ENCODE measurements at regions not wholly inside any gene's neighbourhood (a gene's known extent, or its start where the extent isn't known, plus 50 kb on each side); places are given as distances from the start of the nearest gene placed in this dataset.

DNA sequence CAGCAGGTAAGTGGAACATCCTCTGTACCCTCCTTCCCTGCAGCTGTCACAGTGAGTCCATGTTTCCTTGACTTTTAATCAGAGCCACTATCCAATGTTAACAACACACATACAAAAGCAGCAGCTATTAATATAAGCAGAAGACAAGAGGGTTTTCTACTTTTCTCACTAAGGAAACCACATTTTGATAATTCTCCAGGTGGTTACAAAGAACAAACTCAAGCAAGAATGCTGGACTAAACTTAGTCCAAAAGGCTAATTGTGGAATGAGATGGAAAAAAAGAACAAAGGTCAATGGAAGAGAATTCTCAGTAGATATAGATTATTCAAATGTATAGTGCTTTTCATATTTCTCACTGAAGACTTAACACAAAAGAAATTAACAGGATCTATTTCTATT, 176.9 kb upstream of the SLC39A10 start (continued):
- TF ChIP-seq, protein P1, sequence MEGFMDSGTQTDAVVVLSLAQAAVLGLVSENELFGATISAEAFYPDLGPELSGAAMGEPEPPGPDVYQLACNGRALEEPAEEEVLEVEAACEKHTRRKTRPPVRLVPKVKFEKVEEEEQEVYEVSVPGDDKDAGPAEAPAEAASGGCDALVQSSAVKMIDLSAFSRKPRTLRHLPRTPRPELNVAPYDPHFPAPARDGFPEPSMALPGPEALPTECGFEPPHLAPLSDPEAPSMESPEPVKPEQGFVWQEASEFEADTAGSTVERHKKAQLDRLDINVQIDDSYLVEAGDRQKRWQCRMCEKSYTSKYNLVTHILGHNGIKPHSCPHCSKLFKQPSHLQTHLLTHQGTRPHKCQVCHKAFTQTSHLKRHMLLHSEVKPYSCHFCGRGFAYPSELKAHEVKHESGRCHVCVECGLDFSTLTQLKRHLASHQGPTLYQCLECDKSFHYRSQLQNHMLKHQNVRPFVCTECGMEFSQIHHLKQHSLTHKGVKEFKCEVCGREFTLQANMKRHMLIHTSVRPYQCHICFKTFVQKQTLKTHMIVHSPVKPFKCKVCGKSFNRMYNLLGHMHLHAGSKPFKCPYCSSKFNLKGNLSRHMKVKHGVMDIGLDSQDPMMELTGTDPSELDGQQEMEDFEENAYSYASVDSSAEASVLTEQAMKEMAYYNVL (CRISPR knock-in tag; IDR thresholded peaks at IDR 0.05; ENCODE audit: borderline replicate concordance), result no peak
- no peak for TF ChIP-seq REL (CRISPR knock-in tag; conservative IDR thresholded peaks at IDR 0.05)
- TF ChIP-seq PTBP1 (IDR thresholded peaks at IDR 0.05; ENCODE audit: low read depth, low read length, poor library complexity, severe bottlenecking), result no peak

DNA sequence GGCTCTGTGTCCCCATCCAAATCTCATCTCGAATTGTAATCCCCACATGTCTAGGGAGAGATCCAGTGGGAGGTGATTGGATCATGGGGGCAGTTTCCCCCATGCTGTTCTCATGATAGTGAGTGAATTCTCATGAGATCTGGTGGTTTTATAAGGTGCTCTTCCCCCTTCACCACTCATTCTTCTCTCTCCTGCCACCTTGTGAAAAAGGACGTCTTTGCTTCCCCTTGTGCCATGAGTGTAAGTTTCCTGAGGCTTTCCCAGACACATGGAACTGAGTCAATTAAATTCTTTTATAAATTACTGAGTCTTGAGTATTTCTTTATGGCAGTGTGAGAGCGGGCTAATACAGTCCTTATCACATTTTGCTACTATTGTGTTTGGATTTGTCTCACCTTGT, 177.6 kb upstream of the SLC39A10 start:
- Histone ChIP-seq H3K4me1 (ENCODE audit: insufficient read depth, low read length) (no peaks in the 10 kb centered on the region), H4K20me1 (ENCODE audit: insufficient read depth, low read length) (no peaks in the 10 kb centered on the region), H3K4me2 (ENCODE audit: low read depth, low read length) (no peak overlapping the region), H3K36me3 (replicated peaks in 1 of 2; ENCODE audit: control insufficient read depth in 1 of 2, insufficient read depth in 2 of 2, low read length in 2 of 2) (no peaks in the 10 kb centered on the region), H3K27ac (ENCODE audit: extremely low read length, insufficient read depth, low read length) (no peak overlapping the region), H3K79me2 (ENCODE audit: insufficient read depth, low read length) (no peaks in the 10 kb centered on the region), H3K27me3 (ENCODE audit: control insufficient read depth in 1 of 2, insufficient read depth in 2 of 2, low read length in 2 of 2) (no peaks in the 10 kb centered on the region; a peak in 1 of 5 replicates), H2AFZ (ENCODE audit: low read length) (no peak overlapping the region), H3K4me3 (replicated peaks in 1 of 3; ENCODE audit: insufficient read depth in 1 of 3, low read depth in 2 of 3, low read length in 3 of 3) (no peak overlapping the region), H3K9ac (ENCODE audit: insufficient read depth, low read depth, low read length) (no peak overlapping the region), H3K9me3 (ENCODE audit: low read length) (no peaks in the 10 kb centered on the region)
- CTCF ChIA-PET (ENCODE audit: low intra/inter-chr PET ratio, low total read pairs), result no interaction called here
- BruUV-seq (replicated peaks), result no TSS peak
- ATAC-seq, result no peak
- FAIRE-seq, result no peak
- in situ Hi-C loops (cut with HindIII; ENCODE audit: extremely low pct_ligation_motif_present, low pct_unique_long_range_greater_than_20kb) (no loop called here), intact Hi-C loops (cut with micrococcal nuclease; ENCODE audit: unreplicated experiment) (no loop called here)
- POLR2A ChIA-PET, result no interaction called here
- no peak for DNase-seq (ENCODE audit: low spot score)
- 1% methylated on average over 3 of the region's 3 CpGs for WGBS (ENCODE audit: low lambda C conversion rate)
- TF ChIP-seq, protein P2, sequence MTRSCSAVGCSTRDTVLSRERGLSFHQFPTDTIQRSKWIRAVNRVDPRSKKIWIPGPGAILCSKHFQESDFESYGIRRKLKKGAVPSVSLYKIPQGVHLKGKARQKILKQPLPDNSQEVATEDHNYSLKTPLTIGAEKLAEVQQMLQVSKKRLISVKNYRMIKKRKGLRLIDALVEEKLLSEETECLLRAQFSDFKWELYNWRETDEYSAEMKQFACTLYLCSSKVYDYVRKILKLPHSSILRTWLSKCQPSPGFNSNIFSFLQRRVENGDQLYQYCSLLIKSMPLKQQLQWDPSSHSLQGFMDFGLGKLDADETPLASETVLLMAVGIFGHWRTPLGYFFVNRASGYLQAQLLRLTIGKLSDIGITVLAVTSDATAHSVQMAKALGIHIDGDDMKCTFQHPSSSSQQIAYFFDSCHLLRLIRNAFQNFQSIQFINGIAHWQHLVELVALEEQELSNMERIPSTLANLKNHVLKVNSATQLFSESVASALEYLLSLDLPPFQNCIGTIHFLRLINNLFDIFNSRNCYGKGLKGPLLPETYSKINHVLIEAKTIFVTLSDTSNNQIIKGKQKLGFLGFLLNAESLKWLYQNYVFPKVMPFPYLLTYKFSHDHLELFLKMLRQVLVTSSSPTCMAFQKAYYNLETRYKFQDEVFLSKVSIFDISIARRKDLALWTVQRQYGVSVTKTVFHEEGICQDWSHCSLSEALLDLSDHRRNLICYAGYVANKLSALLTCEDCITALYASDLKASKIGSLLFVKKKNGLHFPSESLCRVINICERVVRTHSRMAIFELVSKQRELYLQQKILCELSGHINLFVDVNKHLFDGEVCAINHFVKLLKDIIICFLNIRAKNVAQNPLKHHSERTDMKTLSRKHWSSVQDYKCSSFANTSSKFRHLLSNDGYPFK (CRISPR knock-in tag; IDR thresholded peaks at IDR 0.05; ENCODE audit: borderline replicate concordance), result no peak
- TF ChIP-seq SIN3A (IDR thresholded peaks at IDR 0.05; ENCODE audit: borderline replicate concordance, low read depth, low read length) (no peak), GABPA (IDR thresholded peaks at IDR 0.05; ENCODE audit: low read depth, low read length) (no peak), GABPA (CRISPR knock-in tag; IDR thresholded peaks at IDR 0.05; ENCODE audit: low read depth) (no peak), GPN1 (CRISPR knock-in tag; IDR thresholded peaks at IDR 0.05; ENCODE audit: borderline replicate concordance) (no peak), ZNF136 (CRISPR knock-in tag; IDR thresholded peaks at IDR 0.05; ENCODE audit: low read depth) (no peak), EHMT2 (IDR thresholded peaks at IDR 0.05; ENCODE audit: borderline replicate concordance, low read depth, low read length) (no peak), BORCS8-MEF2B (CRISPR knock-in tag; IDR thresholded peaks at IDR 0.05) (no peak)
- TF ChIP-seq, protein P3, sequence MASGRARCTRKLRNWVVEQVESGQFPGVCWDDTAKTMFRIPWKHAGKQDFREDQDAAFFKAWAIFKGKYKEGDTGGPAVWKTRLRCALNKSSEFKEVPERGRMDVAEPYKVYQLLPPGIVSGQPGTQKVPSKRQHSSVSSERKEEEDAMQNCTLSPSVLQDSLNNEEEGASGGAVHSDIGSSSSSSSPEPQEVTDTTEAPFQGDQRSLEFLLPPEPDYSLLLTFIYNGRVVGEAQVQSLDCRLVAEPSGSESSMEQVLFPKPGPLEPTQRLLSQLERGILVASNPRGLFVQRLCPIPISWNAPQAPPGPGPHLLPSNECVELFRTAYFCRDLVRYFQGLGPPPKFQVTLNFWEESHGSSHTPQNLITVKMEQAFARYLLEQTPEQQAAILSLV (CRISPR knock-in tag; IDR thresholded peaks at IDR 0.05; ENCODE audit: borderline replicate concordance), result no peak
- TF ChIP-seq, protein P4, sequence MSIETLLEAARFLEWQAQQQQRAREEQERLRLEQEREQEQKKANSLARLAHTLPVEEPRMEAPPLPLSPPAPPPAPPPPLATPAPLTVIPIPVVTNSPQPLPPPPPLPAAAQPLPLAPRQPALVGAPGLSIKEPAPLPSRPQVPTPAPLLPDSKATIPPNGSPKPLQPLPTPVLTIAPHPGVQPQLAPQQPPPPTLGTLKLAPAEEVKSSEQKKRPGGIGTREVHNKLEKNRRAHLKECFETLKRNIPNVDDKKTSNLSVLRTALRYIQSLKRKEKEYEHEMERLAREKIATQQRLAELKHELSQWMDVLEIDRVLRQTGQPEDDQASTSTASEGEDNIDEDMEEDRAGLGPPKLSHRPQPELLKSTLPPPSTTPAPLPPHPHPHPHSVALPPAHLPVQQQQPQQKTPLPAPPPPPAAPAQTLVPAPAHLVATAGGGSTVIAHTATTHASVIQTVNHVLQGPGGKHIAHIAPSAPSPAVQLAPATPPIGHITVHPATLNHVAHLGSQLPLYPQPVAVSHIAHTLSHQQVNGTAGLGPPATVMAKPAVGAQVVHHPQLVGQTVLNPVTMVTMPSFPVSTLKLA (IDR thresholded peaks at IDR 0.05), result no peak
- TF ChIP-seq, protein P5, sequence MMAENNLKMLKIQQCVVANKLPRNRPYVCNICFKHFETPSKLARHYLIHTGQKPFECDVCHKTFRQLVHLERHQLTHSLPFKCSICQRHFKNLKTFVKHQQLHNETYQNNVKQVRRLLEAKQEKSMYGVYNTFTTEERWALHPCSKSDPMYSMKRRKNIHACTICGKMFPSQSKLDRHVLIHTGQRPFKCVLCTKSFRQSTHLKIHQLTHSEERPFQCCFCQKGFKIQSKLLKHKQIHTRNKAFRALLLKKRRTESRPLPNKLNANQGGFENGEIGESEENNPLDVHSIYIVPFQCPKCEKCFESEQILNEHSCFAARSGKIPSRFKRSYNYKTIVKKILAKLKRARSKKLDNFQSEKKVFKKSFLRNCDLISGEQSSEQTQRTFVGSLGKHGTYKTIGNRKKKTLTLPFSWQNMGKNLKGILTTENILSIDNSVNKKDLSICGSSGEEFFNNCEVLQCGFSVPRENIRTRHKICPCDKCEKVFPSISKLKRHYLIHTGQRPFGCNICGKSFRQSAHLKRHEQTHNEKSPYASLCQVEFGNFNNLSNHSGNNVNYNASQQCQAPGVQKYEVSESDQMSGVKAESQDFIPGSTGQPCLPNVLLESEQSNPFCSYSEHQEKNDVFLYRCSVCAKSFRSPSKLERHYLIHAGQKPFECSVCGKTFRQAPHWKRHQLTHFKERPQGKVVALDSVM (CRISPR knock-in tag; IDR thresholded peaks at IDR 0.05), result no peak
